ACC112 (cell line): ENCODE measurements at regions not wholly inside any gene's neighbourhood (a gene's known extent, or its start where the extent isn't known, plus 50 kb on each side); places are given as distances from the start of the nearest gene placed in this dataset.

Experiments
- H2AFZ ChIP-seq: fragments of 200-600 bp; sonication (generic); one replicate; pipeline ENCODE4 v1.6.0; 2017; ENCODE audit warnings: antibody characterized with exemption, low read length; ENCODE audit not compliant: unreplicated experiment
- H3K27ac ChIP-seq: fragments of 200-600 bp; sonication (generic); 2 replicates; pipeline ENCODE4 v1.5.1; 2014; ENCODE audit warnings: low read depth, mild to moderate bottlenecking, antibody characterized with exemption, low read length, moderate library complexity
- H3K27me3 ChIP-seq: fragments of 200-600 bp; sonication (generic); 2 replicates; pipeline ENCODE4 v1.6.1; 2014; ENCODE audit warnings: mild to moderate bottlenecking, antibody characterized with exemption, low read length, moderate library complexity, mixed read lengths; ENCODE audit not compliant: insufficient read depth
- H3K36me3 ChIP-seq: fragments of 200-600 bp; sonication (generic); 2 replicates; pipeline ENCODE4 v1.6.1; 2016; ENCODE audit warnings: mild to moderate bottlenecking, antibody characterized with exemption, low read length, moderate library complexity, mixed read lengths; ENCODE audit not compliant: insufficient read depth
- H3K4me1 ChIP-seq: fragments of 200-600 bp; sonication (generic); one replicate; pipeline ENCODE4 v1.6.1; 2016; ENCODE audit warnings: low read length, mixed read lengths; ENCODE audit not compliant: insufficient read depth, unreplicated experiment, control insufficient read depth
- H3K4me3 ChIP-seq: fragments of 200-600 bp; sonication (generic); 2 replicates; pipeline ENCODE4 v1.5.1; 2014; ENCODE audit warnings: mild to moderate bottlenecking, low read depth, low read length
- H3K79me2 ChIP-seq: fragments of 200-600 bp; sonication (generic); one replicate; pipeline ENCODE4 v1.6.0; 2016; ENCODE audit warnings: low read length; ENCODE audit not compliant: control insufficient read depth, unreplicated experiment, insufficient read depth

GRCh38 chrX:5057786-5058185 is 1170.9 kb downstream of the NLGN4X start:
- H3K79me2 ChIP-seq, result no peaks in the 10 kb centered on the region
- H3K36me3 ChIP-seq, result no peaks in the 10 kb centered on the region
- no peak overlapping the region for H2AFZ ChIP-seq
- H3K27me3 ChIP-seq, result no peaks in the 10 kb centered on the region
- no peaks in the 10 kb centered on the region for H3K4me1 ChIP-seq
- H3K4me3 ChIP-seq, result no peak overlapping the region
- no peak overlapping the region for H3K27ac ChIP-seq

- Histone ChIP-seq H3K79me2 (no peaks in the 10 kb centered on the region), H3K36me3 (no peaks in the 10 kb centered on the region), H3K4me3 (no peak overlapping the region), H3K4me1 (no peaks in the 10 kb centered on the region), H2AFZ (no peak overlapping the region), H3K27ac (no peak overlapping the region), H3K27me3 (no peaks in the 10 kb centered on the region)
Observed at GRCh38 chrX:5054852-5055251, 1173.8 kb downstream of the NLGN4X start.

GRCh38 chrX:5051831-5052491 is 1176.7 kb downstream of the NLGN4X start:
- Histone ChIP-seq H3K4me3 (no peak overlapping the region), H3K27ac (no peak overlapping the region)

GRCh38 chrX:5042563-5042962 is 1186.1 kb downstream of the NLGN4X start:
- Histone ChIP-seq H2AFZ (no peak overlapping the region), H3K79me2 (no peaks in the 10 kb centered on the region), H3K27me3 (no peaks in the 10 kb centered on the region), H3K27ac (no peak overlapping the region), H3K36me3 (no peaks in the 10 kb centered on the region), H3K4me3 (no peak overlapping the region), H3K4me1 (no peaks in the 10 kb centered on the region)

More at GRCh38 chrX:5051831-5052491, 1176.7 kb downstream of the NLGN4X start:
- no peaks in the 10 kb centered on the region for H3K27me3 ChIP-seq
- H3K4me1 ChIP-seq, result no peaks in the 10 kb centered on the region
- H3K36me3 ChIP-seq, result no peaks in the 10 kb centered on the region
- H2AFZ ChIP-seq, result no peak overlapping the region
- no peaks in the 10 kb centered on the region for H3K79me2 ChIP-seq

GRCh38 chrX:5031792-5032191 is 1196.9 kb downstream of the NLGN4X start:
- Histone ChIP-seq H3K4me1 (no peaks in the 10 kb centered on the region), H3K79me2 (no peaks in the 10 kb centered on the region), H3K27ac (no peak overlapping the region), H2AFZ (no peak overlapping the region), H3K36me3 (no peaks in the 10 kb centered on the region), H3K4me3 (no peak overlapping the region), H3K27me3 (no peaks in the 10 kb centered on the region)

GRCh38 chrX:5015451-5015850 is 1213.2 kb downstream of the NLGN4X start:
- H3K4me3 ChIP-seq, result no peak overlapping the region
- H3K27me3 ChIP-seq, result no peaks in the 10 kb centered on the region
- H2AFZ ChIP-seq, result no peak overlapping the region
- H3K4me1 ChIP-seq, result no peaks in the 10 kb centered on the region
- H3K36me3 ChIP-seq, result no peaks in the 10 kb centered on the region
- no peak overlapping the region for H3K27ac ChIP-seq
- no peaks in the 10 kb centered on the region for H3K79me2 ChIP-seq

- H3K27me3 ChIP-seq, result no peaks in the 10 kb centered on the region
Observed at GRCh38 chrX:4994855-4995254, 1233.8 kb downstream of the NLGN4X start.

GRCh38 chrX:4978613-4979012 is 1250.1 kb downstream of the NLGN4X start:
- Histone ChIP-seq H3K79me2 (no peaks in the 10 kb centered on the region), H3K27ac (no peak overlapping the region), H3K4me3 (no peak overlapping the region), H2AFZ (no peak overlapping the region), H3K27me3 (no peaks in the 10 kb centered on the region), H3K36me3 (no peaks in the 10 kb centered on the region), H3K4me1 (no peaks in the 10 kb centered on the region)

More at GRCh38 chrX:4994855-4995254, 1233.8 kb downstream of the NLGN4X start:
- H2AFZ ChIP-seq, result no peak overlapping the region
- H3K4me3 ChIP-seq, result no peak overlapping the region
- no peaks in the 10 kb centered on the region for H3K79me2 ChIP-seq
- H3K27ac ChIP-seq, result no peak overlapping the region
- no peaks in the 10 kb centered on the region for H3K36me3 ChIP-seq
- no peaks in the 10 kb centered on the region for H3K4me1 ChIP-seq

- Histone ChIP-seq H3K4me1 (no peaks in the 10 kb centered on the region), H3K27me3 (no peaks in the 10 kb centered on the region), H2AFZ (no peak overlapping the region), H3K36me3 (no peaks in the 10 kb centered on the region), H3K27ac (no peak overlapping the region), H3K79me2 (no peaks in the 10 kb centered on the region), H3K4me3 (no peak overlapping the region)
Observed at GRCh38 chrX:4971646-4972045, 1257.0 kb downstream of the NLGN4X start.

GRCh38 chrX:4964112-4964511 is 1250.7 kb upstream of the PRKX start:
- Histone ChIP-seq H3K4me3 (no peak overlapping the region), H2AFZ (no peak overlapping the region), H3K4me1 (no peaks in the 10 kb centered on the region), H3K27ac (no peak overlapping the region), H3K36me3 (no peaks in the 10 kb centered on the region), H3K27me3 (no peaks in the 10 kb centered on the region), H3K79me2 (no peaks in the 10 kb centered on the region)

- Histone ChIP-seq H3K27ac (no peak overlapping the region), H3K79me2 (no peaks in the 10 kb centered on the region), H3K36me3 (no peaks in the 10 kb centered on the region), H3K27me3 (no peaks in the 10 kb centered on the region), H3K4me1 (no peaks in the 10 kb centered on the region), H2AFZ (no peak overlapping the region), H3K4me3 (no peak overlapping the region)
Observed at GRCh38 chrX:4963432-4963831, 1250.0 kb upstream of the PRKX start.
